Right lung (tissue), 2 donors: ENCODE measurements at regions not wholly inside any gene's neighbourhood (a gene's known extent, or its start where the extent isn't known, plus 50 kb on each side); places are given as distances from the start of the nearest gene placed in this dataset.
"Not testable (repeated sequence)": the region's sequence is repeated elsewhere in the genome, so short reads cannot be mapped to it uniquely, and the experiment has no call there.

Source experiments
- DNase-seq, 2 donors: peaks; one replicate each; pipeline ENCODE4 v3.0.0-alpha.2; 2013

DNA sequence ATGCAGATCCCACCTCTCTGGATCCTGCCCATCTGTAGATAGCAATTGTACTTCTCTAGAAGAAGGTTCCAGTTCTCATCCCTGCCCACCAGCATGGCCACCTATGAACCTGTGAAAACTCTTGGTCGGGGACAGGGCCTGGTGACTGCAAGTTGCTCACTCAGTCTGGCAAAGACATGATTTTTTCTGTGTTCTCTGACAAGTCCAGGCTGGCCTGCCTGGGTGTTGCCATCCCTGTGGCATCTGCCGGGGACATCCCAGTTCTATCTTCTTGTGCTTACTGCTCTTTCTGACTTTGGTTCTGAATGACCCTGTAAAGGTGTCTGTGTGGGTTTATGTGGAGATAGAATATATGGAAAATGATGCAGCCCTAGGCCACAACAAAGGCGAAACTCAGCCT, 545.8 kb downstream of the INSC start:
- DNase-seq: no peak

DNA sequence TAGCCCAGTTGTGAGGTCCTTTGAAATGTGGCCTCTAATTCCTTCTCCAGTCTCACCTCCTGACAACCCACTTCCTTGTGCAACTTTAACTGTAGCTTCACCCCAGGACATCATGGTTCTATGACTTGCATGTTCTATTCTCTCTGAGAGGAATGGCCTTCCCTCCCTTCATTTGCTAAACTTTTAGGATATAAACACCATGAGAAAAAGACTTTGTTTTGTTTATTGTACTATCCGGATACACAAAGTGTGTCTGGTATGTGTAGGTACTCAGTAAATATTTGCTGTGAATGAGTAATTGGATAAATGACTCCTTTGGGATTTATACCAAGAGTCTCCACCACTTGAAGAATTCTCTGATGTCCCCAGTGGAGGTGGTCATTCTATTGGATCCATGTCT, 547.6 kb downstream of the INSC start:
- DNase-seq: no peak

DNA sequence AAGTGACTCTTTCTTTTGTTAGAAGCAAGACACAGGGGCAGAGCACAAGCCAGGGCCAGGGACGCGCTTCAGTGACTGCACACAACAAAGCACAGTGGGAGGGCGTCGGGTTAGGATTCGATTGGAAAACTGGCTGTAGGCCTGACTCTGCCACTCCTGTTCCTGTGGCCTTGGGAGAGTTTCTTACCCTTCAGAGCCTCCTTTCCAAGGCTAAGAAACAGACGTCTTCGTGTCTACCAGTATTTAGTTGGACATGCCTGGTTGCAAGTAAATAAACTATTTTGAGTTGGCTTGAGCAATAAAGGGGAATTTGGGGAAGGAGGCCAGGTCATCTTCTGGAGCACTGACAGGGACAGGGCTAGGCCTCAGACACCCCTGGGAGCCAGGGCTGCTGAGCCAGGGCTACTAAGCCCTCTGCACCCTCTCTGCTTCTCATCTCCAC, 549.1 kb downstream of the INSC start:
- no peak for DNase-seq

DNA sequence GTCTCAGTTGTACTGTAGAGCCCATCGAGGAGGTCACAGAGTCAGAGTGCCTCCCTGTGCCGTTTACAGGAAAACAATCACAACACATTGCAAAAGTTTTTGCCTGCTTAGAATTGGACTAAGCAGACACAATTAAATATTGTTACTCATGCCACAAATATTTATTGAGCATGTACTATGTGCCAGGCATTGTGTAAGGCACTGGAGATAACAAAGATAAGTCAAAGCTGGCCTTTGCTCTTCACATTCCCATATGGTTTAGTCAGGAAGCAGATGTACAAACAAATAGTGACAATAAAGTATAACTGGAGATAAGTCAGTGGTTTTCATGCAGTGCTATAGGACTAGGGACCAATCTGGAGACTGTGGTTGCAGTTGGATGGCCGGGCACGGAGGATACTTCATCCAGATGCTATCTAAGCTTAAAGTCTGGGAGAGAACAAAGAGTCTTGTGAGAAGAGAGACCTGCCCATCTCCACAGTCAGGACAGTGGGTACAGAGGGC, 550.7 kb downstream of the INSC start:
- DNase-seq: no peak

DNA sequence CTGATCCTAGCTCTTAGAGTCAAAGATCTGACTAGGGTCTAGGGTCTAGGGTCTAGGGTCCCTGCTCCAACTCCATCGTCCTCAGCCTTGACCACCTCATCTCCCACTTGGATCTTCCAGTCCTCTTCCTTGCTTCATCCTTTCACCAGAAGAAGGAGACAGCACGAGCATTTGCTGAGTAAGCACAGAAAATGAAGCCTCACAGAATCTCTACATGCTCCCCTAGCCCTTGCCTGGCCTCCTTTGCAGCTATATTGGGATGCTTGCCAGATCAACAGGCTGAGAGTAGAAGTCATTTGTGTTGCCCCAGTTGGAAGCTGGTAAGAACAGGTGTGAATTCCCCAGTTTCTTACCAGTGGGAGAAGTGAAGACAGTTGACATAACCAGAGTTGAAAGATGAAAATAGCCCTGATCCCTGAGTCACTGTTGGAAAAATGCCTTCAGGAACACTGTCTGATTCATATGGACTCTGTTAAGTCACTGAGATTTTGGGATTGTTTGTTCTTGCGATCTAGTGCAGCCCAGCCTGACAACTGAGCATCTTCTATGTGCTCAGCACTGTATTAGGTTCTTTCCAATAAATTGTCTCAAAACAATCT, 552.5 kb downstream of the INSC start:
- DNase-seq: no peak

DNA sequence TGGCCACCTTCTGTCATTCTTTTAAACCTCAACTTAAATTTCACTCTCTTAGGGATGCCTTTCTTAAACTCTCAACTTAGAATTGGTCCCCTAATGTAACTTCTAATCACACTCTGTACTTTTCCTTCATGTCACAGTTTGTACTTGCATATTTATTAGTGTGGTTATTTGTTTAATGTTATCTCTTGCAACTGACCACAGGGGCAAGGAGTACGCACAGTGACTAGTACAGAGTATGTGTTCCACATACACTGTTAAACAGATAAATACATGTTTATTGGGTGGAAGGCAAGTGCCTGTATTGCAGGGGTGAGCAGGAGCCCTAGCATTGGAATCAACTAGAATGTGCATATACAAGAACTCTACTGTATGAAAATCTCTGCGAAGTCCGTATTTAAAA, 554.0 kb downstream of the INSC start:
- no peak for DNase-seq

DNA sequence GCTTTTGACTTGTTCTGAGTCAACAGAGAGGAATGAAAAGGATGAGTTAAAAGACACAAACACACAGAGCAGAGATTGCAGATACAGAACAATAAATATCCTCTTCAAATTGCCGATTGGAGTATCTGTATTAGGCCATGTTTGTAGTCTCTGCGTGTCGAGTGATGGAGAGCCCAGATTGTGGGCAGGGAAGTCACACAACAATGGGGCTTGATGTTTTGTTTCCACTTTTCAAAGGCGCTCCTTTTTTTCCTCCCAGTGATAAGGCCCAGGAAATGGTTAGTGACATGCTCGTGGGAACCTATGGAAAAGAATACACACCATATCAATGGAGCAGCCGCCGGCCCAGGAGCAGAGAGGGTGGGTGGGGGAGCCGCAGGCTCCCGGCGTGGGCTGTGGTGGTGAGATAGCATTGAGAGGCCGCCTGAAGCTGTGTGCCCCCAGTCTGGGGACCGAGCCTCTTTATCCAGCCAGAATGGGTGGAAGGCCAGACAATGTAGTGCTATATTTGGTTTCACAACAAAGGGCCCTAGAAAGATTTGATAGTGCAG, 555.9 kb downstream of the INSC start:
- DNase-seq: no peak

DNA sequence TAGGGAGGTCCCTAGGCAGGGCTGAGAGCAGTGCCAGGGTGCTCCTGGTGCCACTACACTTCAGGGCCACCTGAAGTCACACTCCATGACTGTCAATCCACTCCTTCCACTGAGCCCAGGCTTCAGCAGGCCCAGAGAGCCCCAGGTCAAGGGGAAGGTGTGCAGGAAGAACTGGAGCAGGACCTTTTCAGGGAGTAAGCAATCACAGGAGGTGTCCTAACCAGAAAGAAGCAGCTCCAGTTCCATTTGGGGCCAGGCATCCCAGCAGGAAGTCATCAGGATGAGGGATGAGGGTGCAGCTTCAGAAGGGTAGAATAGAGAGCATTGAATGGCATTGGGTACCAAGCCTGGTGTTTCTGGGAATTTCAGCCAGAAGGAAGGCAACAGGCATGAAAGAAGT, 556.5 kb downstream of the INSC start:
- no peak for DNase-seq

DNA sequence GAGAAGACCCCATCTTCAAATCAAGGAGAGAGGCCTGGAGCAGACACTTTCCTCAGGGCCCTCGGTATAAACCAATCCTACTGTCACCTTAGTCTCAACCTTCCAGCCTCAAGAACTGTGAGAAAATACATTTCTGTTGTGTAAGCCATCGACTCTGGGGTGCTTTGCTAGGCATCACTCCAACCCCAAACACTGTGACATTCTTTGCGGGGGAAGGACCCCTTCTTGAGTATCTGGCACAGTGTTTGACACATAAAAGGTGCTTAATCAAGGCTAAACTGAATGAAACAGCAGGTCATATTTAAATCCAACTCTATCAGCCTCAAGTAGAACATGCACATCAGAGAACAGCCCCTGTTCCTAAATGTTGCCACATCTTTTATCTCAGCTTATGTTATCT, 558.1 kb downstream of the INSC start:
- DNase-seq: no peak

DNA sequence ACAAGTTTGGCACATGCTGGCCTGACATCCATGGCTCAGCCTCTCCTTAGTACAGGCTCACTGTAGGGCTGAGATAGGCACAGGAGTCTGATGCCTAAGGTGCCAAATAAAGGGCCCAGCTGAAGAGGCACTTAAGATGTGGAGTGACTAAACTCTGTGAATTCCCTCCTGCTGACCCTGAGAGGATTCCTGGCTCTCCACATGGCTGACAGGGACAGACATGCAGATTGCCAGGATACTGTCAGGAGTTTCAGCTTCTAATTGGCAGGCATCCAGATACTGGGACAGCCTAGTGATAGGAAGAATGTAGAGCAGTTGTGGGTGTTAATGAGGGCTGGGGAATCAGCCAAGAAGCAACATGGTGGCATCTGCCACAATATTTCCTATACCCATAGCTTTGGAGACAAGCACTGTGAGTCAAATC, 558.7 kb downstream of the INSC start:
- DNase-seq: no peak

DNA sequence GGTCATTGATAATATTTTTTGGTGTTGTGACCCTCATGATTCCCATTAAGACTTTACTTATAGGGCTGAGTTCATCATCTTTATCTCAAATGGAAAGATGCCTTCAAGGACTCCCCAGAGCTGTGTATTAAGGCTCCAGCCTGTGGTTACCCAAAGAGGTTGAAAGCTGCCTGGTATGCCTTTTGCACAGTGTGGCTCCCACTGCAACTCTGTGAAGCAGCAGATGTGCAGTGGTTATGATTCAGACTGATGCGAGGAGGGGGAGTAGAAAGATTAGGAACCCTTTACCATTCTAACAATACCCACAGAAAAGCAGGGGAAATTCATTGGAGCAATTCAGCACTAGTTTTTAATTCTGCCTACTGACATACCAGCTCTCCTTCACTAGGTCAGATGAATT, 560.0 kb downstream of the INSC start:
- no peak for DNase-seq

DNA sequence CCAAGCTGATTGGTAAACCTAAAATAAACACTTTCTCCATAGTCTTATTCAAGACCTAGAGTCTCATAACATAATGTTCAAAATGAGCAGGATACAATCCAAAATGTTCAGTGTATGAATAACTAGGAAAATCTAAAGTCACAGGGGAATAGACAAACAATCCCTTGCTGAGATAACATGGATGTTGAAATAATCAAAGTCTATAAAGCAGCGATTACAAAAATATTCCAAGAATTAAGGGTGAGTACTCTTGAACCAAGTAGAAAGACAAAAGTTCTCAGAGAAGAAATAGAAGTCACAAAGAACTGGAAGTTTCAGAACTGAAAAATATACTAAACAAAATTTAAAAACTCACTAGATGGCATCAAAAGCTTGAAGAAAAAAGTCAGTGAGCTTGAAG, 561.0 kb downstream of the INSC start:
- DNase-seq: no peak

DNA sequence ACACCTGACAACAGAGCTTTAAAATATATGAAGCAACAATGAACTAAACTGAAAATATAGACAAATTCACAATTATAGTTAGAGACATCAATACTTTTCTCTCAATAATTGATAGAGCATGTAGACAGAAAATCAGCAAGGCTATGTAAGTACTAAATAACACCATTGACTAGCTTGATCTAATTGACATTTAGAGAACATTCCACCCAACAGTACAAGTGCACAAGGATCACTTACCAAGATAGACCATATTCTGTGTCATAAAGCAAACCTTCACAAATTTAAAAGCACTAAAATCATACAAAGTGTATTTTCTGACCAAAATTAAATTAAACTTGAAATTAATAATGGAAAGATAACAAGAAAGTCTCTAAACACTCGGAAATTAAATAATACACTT, 562.5 kb downstream of the INSC start:
- no peak for DNase-seq

DNA sequence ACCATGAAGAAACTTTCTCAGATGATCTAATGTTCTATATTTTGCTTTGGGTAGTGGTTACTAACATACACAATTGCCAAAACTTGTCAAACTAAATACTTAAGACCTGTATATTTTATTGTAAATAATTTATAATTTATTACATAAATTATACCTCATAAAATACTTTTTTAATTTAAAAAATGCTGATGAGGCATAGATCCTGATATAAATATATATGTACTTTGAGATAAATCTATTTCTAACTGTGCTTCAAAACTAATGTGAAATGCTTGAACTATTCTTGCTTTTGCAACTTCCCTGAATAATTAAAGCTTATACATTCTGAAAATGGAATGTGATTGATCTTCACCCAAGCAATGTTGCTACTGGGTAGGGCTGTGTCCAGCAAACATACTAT, 568.8 kb downstream of the INSC start:
- DNase-seq: no peak

DNA sequence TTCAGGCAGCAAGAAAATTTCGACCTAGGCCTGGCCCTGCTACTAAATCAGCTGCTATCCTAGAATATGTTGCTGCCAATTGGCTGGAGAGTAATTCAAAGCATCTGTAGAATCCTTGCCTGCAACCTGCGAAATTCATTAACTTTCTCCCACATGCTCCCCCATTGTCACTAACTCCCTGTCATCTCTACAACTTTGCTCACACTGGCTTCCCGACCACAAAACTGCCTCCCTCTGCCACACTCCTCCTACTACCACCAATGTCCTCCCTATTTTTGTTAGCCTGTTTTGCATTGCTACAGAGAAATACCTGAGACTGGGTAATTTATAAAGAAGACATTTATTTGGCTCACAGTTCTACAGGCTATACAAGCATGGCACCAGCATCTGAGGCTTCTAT, 570.6 kb downstream of the INSC start:
- no peak for DNase-seq

DNA sequence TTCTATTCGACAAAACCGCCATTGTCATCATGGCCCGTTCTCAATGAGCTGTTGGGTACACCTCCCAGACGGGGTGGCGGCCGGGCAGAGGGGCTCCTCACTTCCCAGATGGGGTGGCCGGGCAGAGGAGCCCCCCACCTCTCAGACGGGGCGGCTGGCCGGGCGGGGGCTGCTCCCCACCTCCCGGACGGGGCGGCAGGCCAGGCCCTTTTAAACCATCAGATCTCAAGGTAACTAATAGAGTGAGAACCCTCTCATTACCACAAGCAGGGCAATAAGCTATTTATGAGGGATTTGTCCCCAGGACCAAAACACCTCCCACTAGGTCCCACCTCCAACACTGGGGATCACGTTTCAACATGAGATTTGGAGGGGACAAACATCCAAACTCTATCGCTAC, 571.5 kb downstream of the INSC start:
- not testable (repeated sequence) for DNase-seq

DNA sequence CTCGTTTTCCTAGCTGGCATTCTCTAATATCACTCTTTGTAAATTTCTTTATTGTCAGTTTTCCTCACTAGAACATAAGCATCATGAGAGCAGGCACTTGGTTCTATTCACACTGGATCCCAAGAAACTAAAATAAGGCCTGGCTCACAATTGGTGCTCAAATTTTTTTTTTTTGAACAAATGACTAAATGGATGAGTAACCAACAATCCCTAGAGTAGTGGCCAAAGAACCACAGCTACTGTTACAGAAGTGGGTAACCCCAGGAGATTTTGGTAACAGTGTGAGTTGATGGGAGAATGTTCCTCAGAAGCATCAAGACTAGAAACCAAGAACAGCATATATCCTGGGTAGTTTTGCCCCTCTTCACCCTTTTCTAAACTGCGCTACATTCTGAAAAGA, 572.6 kb downstream of the INSC start:
- no peak for DNase-seq

DNA sequence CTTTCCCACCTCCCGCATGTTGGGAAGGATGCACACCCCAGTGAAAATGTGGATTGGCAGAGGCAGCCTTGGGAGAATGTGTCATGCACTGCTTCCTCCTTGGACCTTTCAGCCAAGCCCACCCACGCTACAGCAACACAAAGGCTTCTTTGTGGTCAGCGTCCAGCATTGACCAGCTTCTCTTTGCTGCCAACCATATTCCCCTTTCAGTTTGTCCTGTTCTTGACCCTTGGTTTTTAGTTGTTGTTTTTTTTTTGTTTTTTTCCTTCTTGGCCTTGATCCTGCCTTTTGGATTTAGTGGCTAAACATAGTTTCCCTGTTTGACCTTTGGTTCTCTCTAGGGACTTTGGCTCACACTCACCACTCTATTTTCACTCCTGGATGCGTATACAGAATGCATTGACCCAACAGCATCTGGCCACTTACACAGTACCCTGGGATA, 573.6 kb downstream of the INSC start:
- no peak for DNase-seq

DNA sequence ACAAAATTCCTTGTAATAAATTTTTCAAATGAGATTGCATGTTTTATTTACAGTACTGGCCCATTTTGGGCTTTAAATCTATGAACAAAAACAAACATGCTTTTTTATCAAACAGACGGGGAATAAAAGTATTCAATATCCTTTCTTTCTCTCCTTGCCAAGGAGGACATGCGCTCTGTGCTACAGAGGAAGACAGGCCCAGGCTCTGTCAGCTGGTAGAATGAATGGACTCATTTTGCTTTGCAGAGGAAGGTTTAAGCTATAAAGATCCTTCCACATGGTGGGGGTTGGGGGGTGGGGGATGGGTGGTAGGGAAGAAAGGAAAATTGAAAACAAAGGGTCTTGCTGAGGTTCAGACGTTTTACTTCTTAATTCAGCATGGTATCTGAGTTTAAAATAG, 575.6 kb downstream of the INSC start:
- no peak for DNase-seq

DNA sequence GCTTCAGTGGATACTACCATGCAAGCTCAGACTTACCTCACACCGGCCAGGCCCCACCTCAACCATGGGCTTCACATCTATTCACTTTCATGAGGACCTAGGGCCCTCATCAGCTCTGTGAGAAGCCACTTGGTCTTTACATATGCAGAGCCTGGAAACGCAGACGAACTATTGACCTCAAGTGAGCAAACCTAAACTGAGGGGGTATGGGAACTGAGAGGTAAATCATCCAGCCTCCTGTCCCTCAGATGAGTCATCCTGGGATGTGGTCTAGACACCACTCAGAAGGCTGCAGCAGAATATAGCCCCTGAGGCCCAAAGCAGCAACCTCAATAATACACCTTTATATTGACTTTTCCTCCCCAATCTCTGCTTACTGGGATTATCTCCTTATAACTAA, 578.0 kb downstream of the INSC start:
- DNase-seq: no peak

DNA sequence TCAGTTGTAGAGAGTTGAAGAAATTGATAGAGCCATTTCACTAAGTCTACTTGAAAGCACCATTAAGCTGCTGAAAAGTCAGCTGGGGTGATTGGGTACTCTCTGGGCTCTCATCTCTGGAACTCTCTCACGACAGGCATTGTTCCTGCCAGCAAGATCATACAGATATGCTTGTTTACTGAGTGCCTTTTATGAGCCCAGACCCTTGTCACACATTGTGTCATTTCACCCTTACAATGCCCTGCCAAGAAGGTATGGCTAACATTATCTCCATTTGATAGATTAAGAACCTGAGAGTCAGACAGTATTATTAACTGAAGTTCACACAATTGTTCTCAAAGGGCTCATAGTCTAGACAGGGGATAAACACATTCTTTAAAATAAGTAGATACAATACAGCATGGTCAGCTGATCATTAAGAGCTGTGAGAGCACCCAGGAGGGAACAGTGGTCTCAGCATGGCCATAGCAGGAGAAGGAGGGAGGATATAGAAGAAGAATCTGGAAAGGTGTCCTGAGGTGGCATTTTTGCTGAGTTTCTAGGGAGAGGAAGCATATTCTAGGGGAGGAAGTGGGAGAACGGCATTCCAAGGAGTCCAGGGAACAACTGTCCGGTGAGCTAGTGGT, 580.5 kb downstream of the INSC start:
- no peak for DNase-seq

DNA sequence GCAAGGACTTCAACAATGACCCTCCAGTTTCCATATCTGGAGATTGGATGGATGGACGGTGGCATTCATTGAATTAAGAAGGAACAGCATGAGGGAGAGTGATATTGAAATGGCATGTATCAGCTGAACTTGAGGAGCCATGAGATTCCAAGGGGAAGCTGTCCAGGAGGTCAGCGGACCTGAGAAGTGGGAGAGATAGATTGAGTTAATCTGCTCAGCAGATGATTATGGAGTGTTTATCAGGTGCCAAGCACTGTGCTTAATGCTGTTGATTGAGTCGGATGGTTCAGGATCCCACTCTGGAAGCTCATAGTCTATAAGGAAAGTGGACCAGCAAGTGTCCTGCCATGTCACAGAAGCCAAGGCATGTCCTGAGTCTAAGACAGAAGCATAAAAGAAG, 581.3 kb downstream of the INSC start:
- DNase-seq: no peak

DNA sequence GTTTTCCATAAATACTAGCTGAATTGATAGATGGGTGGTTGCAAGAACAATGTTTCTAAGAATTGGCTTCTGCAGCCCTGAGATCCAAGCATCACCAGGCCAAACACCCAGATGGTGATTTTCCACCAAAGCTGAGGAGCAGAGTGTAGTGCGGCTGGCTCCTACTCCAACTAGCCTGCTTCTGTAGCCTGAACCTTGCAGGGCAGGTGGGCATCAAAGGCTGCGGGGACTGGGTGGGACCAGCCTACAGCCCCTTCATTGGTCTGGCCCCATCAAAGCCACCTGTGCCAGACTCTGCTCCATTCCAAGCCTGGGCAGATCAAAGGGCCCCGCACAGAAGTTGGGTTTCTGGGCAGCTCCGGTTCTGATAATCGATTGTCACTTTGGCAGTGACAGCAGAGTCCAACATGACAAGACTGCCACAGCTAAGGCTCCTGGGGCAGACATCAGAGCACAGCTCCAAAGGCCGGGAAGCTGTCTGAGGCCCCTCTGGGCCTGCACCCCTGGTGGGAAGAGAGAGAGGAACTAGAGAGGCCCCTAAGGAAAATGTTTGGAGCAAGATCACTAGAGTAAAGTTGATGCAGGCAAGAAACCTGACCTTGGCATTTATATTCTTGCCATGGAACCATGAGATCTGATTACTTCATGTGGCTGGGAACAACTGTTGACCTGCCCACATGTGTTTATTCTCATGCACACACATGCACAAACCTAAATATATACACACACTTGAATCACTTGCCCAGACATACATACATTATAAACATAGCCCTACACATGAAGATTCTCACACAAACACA, 582.9 kb downstream of the INSC start:
- no peak for DNase-seq
